Left lung (tissue), 4 donors: ENCODE measurements at regions not wholly inside any gene's neighbourhood (a gene's known extent, or its start where the extent isn't known, plus 50 kb on each side); places are given as distances from the start of the nearest gene placed in this dataset.

Experiments
- ATAC-seq: fragments of 200-7000 bp; cut with Tn5 transposase; one replicate; pipeline ENCODE4 v1.9.1; 2020; ENCODE audit warnings: moderate library complexity
- DNase-seq, 4 donors: peaks; one replicate each; pipeline ENCODE4 v3.0.0-alpha.2; 2013 to 2020
- H3K27ac ChIP-seq, 2 donors: fragments of 200-600 bp; sonication (generic) in 1 of 2; one replicate each; pipeline versions ENCODE4 v1.5.0 to v1.8.0; 2020 to 2021
- H3K27me3 ChIP-seq, 2 donors: fragments of 200-600 bp; sonication (generic) in 1 of 2; one replicate each; pipeline versions ENCODE4 v1.5.0 to v1.8.0; 2020 to 2021
- H3K36me3 ChIP-seq, 2 donors: fragments of 200-600 bp; sonication (generic) in 1 of 2; one replicate each; pipeline versions ENCODE4 v1.5.0 to v1.8.0; 2020 to 2021
- H3K4me1 ChIP-seq, 2 donors: fragments of 200-600 bp; one replicate each; pipeline ENCODE4 v1.8.0; 2021
- H3K4me3 ChIP-seq, 2 donors: fragments of 200-600 bp; sonication (generic) in 1 of 2; one replicate each; pipeline versions ENCODE4 v1.5.0 to v1.8.0; 2020 to 2021; ENCODE audit warnings: mild to moderate bottlenecking in 1 of 2
- H3K9me3 ChIP-seq, 2 donors: fragments of 200-600 bp; sonication (generic) in 1 of 2; one replicate each; pipeline versions ENCODE4 v1.5.0 to v1.8.0; 2020 to 2021
- CTCF ChIP-seq, 2 donors: fragments of 200-600 bp; sonication (generic) in 1 of 2; IDR thresholded peaks; one replicate each; pipeline versions ENCODE4 v1.5.0 to v1.8.0; 2021; ENCODE audit warnings: antibody characterized with exemption in 2 of 2
- intact Hi-C, 2 donors: fragments of 100-400 bp; cut with DNase I; formaldehyde crosslinking; loops; one replicate each; pipeline versions ENCODE4 v1.11.2 to v1.14.2; 2022
- donor health status: DM: no; HTN: yes; CAD: no.
- donor health status: DM: no; HTN: no; CAD: no.

- Histone ChIP-seq H3K36me3 (no peaks in the 10 kb centered on the region), H3K4me3 (no peak overlapping the region), H3K27ac (no peak overlapping the region), H3K9me3 (no peaks in the 10 kb centered on the region), H3K4me1 (no peaks in the 10 kb centered on the region), H3K27me3 (no peaks in the 10 kb centered on the region)
- ATAC-seq (no peak), DNase-seq (no peak)
- TF ChIP-seq CTCF (IDR thresholded peaks at IDR 0.05): no peak
- intact Hi-C loops: no loop called here
Observed at GRCh38 chrX:1932231-1932630, 317.4 kb downstream of the ASMT start.

- Histone ChIP-seq H3K27me3 (no peaks in the 10 kb centered on the region), H3K36me3 (no peaks in the 10 kb centered on the region), H3K9me3 (no peaks in the 10 kb centered on the region), H3K27ac (no peak overlapping the region), H3K4me1 (no peaks in the 10 kb centered on the region), H3K4me3 (no peak overlapping the region)
- no peak for ATAC-seq
- no peak for DNase-seq
- intact Hi-C loops: no loop called here
- TF ChIP-seq CTCF (IDR thresholded peaks at IDR 0.05): no peak
Observed at GRCh38 chrX:1933964-1934363, 319.1 kb downstream of the ASMT start.

- Histone ChIP-seq H3K4me1 (no peaks in the 10 kb centered on the region), H3K27me3 (no peaks in the 10 kb centered on the region), H3K9me3 (no peaks in the 10 kb centered on the region), H3K27ac (no peak overlapping the region), H3K4me3 (no peak overlapping the region), H3K36me3 (no peaks in the 10 kb centered on the region)
- ATAC-seq: no peak
- intact Hi-C loops: no loop called here
- TF ChIP-seq CTCF (IDR thresholded peaks at IDR 0.05): no peak
- no peak for DNase-seq
Observed at GRCh38 chrX:1935805-1936204, 320.9 kb downstream of the ASMT start.

- TF ChIP-seq CTCF (IDR thresholded peaks at IDR 0.05): no peak
- intact Hi-C loops: no loop called here
- DNase-seq (no peak), ATAC-seq (no peak)
- Histone ChIP-seq H3K27me3 (no peaks in the 10 kb centered on the region), H3K9me3 (no peaks in the 10 kb centered on the region), H3K27ac (no peak overlapping the region), H3K4me3 (no peak overlapping the region), H3K36me3 (no peaks in the 10 kb centered on the region), H3K4me1 (no peaks in the 10 kb centered on the region)
Observed at GRCh38 chrX:1938190-1938589, 323.3 kb downstream of the ASMT start.

- ATAC-seq: no peak
- Histone ChIP-seq H3K27ac (no peak overlapping the region), H3K4me1 (no peaks in the 10 kb centered on the region), H3K27me3 (no peaks in the 10 kb centered on the region), H3K9me3 (no peaks in the 10 kb centered on the region), H3K4me3 (no peak overlapping the region), H3K36me3 (no peaks in the 10 kb centered on the region)
- no peak for TF ChIP-seq CTCF (IDR thresholded peaks at IDR 0.05)
- intact Hi-C loops: no loop called here
- no peak for DNase-seq
Observed at GRCh38 chrX:1941321-1941720, 326.5 kb downstream of the ASMT start.
